ENCODE measurements at regions not wholly inside any gene's neighbourhood (a gene's known extent, or its start where the extent isn't known, plus 50 kb on each side); places are given as distances from the start of the nearest gene placed in this dataset.
"Not testable (repeated sequence)": the region's sequence is repeated elsewhere in the genome, so short reads cannot be mapped to it uniquely, and the experiment has no call there.

- TF ChIP-seq, protein P1, sequence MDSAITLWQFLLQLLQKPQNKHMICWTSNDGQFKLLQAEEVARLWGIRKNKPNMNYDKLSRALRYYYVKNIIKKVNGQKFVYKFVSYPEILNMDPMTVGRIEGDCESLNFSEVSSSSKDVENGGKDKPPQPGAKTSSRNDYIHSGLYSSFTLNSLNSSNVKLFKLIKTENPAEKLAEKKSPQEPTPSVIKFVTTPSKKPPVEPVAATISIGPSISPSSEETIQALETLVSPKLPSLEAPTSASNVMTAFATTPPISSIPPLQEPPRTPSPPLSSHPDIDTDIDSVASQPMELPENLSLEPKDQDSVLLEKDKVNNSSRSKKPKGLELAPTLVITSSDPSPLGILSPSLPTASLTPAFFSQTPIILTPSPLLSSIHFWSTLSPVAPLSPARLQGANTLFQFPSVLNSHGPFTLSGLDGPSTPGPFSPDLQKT (IDR thresholded peaks at IDR 0.05; ENCODE audit: borderline replicate concordance, low read depth, low read length), result no peak
These were observed 306.2 kb downstream of the FAM72C start (continued) for GRCh38 chr1:143665606-143666005.

GRCh38 chr1:143663056-143663455 lies 308.7 kb downstream of the FAM72C start:
- H3K4me1 ChIP-seq (ENCODE audit: control insufficient read depth, insufficient read depth, low read length); H3K4me3 ChIP-seq (ENCODE audit: low read depth, low read length); H3K27ac ChIP-seq (ENCODE audit: extremely low read depth, low read depth, low read length); H3K36me3 ChIP-seq (ENCODE audit: control insufficient read depth in 2 of 2, insufficient read depth in 1 of 2, low read length in 2 of 2); POLR2A ChIA-PET; CTCF ChIA-PET; H3K9me3 ChIP-seq (ENCODE audit: control insufficient read depth, insufficient read depth, low read depth, low read length): not testable (repeated sequence)

- H3K4me3 ChIP-seq (ENCODE audit: low read depth, low read length), result no peak overlapping the region
- H3K27ac ChIP-seq (ENCODE audit: extremely low read depth, low read depth, low read length), result no peak overlapping the region
- no peaks in the 10 kb centered on the region for H3K9me3 ChIP-seq (ENCODE audit: control insufficient read depth, insufficient read depth, low read depth, low read length)
- ChIA-PET POLR2A (no interaction called here), CTCF (no interaction called here)
- no peak for TF ChIP-seq OSR2 (tag by site-specific recombination; IDR thresholded peaks at IDR 0.05)
- no peak for TF ChIP-seq ZNF341 (tag by site-specific recombination; IDR thresholded peaks at IDR 0.05; ENCODE audit: low read depth)
- TF ChIP-seq, protein P2, sequence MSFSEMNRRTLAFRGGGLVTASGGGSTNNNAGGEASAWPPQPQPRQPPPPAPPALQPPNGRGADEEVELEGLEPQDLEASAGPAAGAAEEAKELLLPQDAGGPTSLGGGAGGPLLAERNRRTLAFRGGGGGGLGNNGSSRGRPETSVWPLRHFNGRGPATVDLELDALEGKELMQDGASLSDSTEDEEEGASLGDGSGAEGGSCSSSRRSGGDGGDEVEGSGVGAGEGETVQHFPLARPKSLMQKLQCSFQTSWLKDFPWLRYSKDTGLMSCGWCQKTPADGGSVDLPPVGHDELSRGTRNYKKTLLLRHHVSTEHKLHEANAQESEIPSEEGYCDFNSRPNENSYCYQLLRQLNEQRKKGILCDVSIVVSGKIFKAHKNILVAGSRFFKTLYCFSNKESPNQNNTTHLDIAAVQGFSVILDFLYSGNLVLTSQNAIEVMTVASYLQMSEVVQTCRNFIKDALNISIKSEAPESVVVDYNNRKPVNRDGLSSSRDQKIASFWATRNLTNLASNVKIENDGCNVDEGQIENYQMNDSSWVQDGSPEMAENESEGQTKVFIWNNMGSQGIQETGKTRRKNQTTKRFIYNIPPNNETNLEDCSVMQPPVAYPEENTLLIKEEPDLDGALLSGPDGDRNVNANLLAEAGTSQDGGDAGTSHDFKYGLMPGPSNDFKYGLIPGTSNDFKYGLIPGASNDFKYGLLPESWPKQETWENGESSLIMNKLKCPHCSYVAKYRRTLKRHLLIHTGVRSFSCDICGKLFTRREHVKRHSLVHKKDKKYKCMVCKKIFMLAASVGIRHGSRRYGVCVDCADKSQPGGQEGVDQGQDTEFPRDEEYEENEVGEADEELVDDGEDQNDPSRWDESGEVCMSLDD (tag by site-specific recombination; IDR thresholded peaks at IDR 0.05), result no peak
- TF ChIP-seq SP2 (tag by site-specific recombination; IDR thresholded peaks at IDR 0.05), result no peak
- TF ChIP-seq, protein P3, sequence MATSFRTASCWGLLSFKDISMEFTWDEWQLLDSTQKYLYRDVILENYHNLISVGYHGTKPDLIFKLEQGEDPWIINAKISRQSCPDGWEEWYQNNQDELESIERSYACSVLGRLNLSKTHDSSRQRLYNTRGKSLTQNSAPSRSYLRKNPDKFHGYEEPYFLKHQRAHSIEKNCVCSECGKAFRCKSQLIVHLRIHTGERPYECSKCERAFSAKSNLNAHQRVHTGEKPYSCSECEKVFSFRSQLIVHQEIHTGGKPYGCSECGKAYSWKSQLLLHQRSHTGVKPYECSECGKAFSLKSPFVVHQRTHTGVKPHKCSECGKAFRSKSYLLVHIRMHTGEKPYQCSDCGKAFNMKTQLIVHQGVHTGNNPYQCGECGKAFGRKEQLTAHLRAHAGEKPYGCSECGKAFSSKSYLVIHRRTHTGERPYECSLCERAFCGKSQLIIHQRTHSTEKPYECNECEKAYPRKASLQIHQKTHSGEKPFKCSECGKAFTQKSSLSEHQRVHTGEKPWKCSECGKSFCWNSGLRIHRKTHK (tag by site-specific recombination; IDR thresholded peaks at IDR 0.05), result no peak
- no peak for TF ChIP-seq ZNF223 (tag by site-specific recombination; IDR thresholded peaks at IDR 0.05)
- TF ChIP-seq, protein P4, sequence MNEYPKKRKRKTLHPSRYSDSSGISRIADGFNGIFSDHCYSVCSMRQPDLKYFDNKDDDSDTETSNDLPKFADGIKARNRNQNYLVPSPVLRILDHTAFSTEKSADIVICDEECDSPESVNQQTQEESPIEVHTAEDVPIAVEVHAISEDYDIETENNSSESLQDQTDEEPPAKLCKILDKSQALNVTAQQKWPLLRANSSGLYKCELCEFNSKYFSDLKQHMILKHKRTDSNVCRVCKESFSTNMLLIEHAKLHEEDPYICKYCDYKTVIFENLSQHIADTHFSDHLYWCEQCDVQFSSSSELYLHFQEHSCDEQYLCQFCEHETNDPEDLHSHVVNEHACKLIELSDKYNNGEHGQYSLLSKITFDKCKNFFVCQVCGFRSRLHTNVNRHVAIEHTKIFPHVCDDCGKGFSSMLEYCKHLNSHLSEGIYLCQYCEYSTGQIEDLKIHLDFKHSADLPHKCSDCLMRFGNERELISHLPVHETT (tag by site-specific recombination; IDR thresholded peaks at IDR 0.05), result no peak
- no peak for TF ChIP-seq ZNF169 (tag by site-specific recombination; IDR thresholded peaks at IDR 0.05)
- TF ChIP-seq ZNF660 (tag by site-specific recombination; IDR thresholded peaks at IDR 0.05), result no peak
- no peak for TF ChIP-seq HOXA7 (CRISPR knock-in tag; IDR thresholded peaks at IDR 0.05; ENCODE audit: borderline replicate concordance)
- no peak for TF ChIP-seq ZNF571 (tag by site-specific recombination; IDR thresholded peaks at IDR 0.05)
- no peak for TF ChIP-seq GLIS2 (tag by site-specific recombination; IDR thresholded peaks at IDR 0.05)
- TF ChIP-seq ZNF311 (tag by site-specific recombination; IDR thresholded peaks at IDR 0.05; ENCODE audit: borderline replicate concordance), result no peak
- TF ChIP-seq, protein P5, sequence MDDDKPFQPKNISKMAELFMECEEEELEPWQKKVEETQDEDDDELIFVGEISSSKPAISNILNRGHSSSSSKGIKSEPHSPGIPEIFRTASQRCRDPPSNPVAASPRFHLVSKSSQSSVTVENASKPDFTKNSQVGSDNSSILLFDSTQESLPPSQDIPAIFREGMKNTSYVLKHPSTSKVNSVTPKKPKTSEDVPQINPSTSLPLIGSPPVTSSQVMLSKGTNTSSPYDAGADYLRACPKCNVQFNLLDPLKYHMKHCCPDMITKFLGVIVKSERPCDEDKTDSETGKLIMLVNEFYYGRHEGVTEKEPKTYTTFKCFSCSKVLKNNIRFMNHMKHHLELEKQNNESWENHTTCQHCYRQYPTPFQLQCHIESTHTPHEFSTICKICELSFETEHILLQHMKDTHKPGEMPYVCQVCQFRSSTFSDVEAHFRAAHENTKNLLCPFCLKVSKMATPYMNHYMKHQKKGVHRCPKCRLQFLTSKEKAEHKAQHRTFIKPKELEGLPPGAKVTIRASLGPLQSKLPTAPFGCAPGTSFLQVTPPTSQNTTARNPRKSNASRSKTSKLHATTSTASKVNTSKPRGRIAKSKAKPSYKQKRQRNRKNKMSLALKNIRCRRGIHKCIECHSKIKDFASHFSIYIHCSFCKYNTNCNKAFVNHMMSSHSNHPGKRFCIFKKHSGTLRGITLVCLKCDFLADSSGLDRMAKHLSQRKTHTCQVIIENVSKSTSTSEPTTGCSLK (tag by site-specific recombination; IDR thresholded peaks at IDR 0.05), result no peak
- no peak for TF ChIP-seq ZBTB17 (tag by site-specific recombination; IDR thresholded peaks at IDR 0.05)
- TF ChIP-seq ZNF843 (tag by site-specific recombination; IDR thresholded peaks at IDR 0.05), result no peak
- TF ChIP-seq, protein P6, sequence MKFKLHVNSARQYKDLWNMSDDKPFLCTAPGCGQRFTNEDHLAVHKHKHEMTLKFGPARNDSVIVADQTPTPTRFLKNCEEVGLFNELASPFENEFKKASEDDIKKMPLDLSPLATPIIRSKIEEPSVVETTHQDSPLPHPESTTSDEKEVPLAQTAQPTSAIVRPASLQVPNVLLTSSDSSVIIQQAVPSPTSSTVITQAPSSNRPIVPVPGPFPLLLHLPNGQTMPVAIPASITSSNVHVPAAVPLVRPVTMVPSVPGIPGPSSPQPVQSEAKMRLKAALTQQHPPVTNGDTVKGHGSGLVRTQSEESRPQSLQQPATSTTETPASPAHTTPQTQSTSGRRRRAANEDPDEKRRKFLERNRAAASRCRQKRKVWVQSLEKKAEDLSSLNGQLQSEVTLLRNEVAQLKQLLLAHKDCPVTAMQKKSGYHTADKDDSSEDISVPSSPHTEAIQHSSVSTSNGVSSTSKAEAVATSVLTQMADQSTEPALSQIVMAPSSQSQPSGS (tag by site-specific recombination; IDR thresholded peaks at IDR 0.05; ENCODE audit: low read depth), result no peak
- TF ChIP-seq ZNF302 (tag by site-specific recombination; IDR thresholded peaks at IDR 0.05; ENCODE audit: low read depth), result no peak
- H3K4me1 ChIP-seq (ENCODE audit: control insufficient read depth, insufficient read depth, low read length), result no peaks in the 10 kb centered on the region
- no peaks in the 10 kb centered on the region for H3K36me3 ChIP-seq (ENCODE audit: control insufficient read depth in 2 of 2, insufficient read depth in 1 of 2, low read length in 2 of 2)
These were observed 310.2 kb downstream of the FAM72C start for GRCh38 chr1:143661418-143662101.
